Adrenal gland (tissue), 9 donors: ENCODE measurements at regions not wholly inside any gene's neighbourhood (a gene's known extent, or its start where the extent isn't known, plus 50 kb on each side); places are given as distances from the start of the nearest gene placed in this dataset.
A peak's percentile ranks its signal among the peaks of the same experiment; 100 is the strongest.

Source experiments
- DNase-seq, 7 donors: peaks; one replicate each; pipeline ENCODE4 v3.0.0-alpha.2; 2019 to 2020
- H3K27ac ChIP-seq, 5 donors: fragments of 200-600 bp; sonication (generic) in 4 of 5; 1 replicate in 3 of 5; 2 replicates in 2 of 5; pipeline versions ENCODE4 v1.5.1 to v1.8.0; 2016 to 2020; ENCODE audit warnings: mild to moderate bottlenecking in 1 of 5
- H3K27me3 ChIP-seq: fragments of 200-600 bp; 2 replicates; pipeline ENCODE4 v1.8.0; 2021
- H3K36me3 ChIP-seq, 2 donors: fragments of 200-600 bp; replicated peaks in 1 of 2; 1 replicate in 1 of 2; 2 replicates in 1 of 2; pipeline versions ENCODE4 v1.5.1 to v1.8.0; 2018 to 2022
- H3K4me1 ChIP-seq, 2 donors: fragments of 200-600 bp; replicated peaks in 1 of 2; 1 replicate in 1 of 2; 2 replicates in 1 of 2; pipeline versions ENCODE4 v1.5.1 to v1.8.0; 2018 to 2021
- H3K4me3 ChIP-seq, 4 donors: fragments of 200-600 bp; sonication (generic) in 3 of 4; one replicate each; pipeline ENCODE4 v1.5.1; 2016 to 2018
- H3K9me3 ChIP-seq, 3 donors: fragments of 200-600 bp; sonication (generic) in 1 of 3; replicated peaks in 1 of 3; 1 replicate in 2 of 3; 2 replicates in 1 of 3; pipeline versions ENCODE4 v1.5.1 to v1.8.0; 2016 to 2021
- POLR2A ChIP-seq, 2 donors: fragments of 450-650 bp; IDR thresholded peaks; one replicate each; pipeline ENCODE4 v1.6.1; 2017; ENCODE audit warnings: antibody characterized with exemption in 2 of 2, mild to moderate bottlenecking in 2 of 2, moderate library complexity in 1 of 2
- WGBS, 4 donors: extraction: QIAGEN DNeasy Blood & Tissue Kit in 2 of 4; methylation state at CpG; one replicate each; pipeline versions ENCODE4 v1.1.5 to v1.1.7; 2013 to 2017; 5-methylcytosine and 5-hydroxymethylcytosine counted together
- intact Hi-C, 2 donors: fragments of 100-400 bp; cut with DNase I; formaldehyde crosslinking; loops; one replicate each; pipeline versions ENCODE4 v1.14.1 to v1.15.0; 2022 to 2023
- TF ChIP-seq, protein P1 (sequence below), 6 experiments: fragments of 450-650 bp in 4 of 6; fragments of 200-600 bp in 2 of 6; sonication (generic) in 1 of 6; IDR thresholded peaks; 1 replicate in 5 of 6; 2 replicates in 1 of 6; pipeline versions ENCODE4 v1.5.1 to v1.8.0; 2016 to 2021; ENCODE audit warnings: antibody characterized with exemption in 6 of 6, mild to moderate bottlenecking in 2 of 6, moderate library complexity in 1 of 6
- donor health status: healthy with polysubstance abuse.
- donor health status: Bipolar disorder and iron deficiency.
- donor health status: DM: yes; HTN: yes; CAD: no.
- donor health status: DM: no; HTN: no; CAD: no.
- donor health status: DM: no; HTN: no; CAD: no.

DNA sequence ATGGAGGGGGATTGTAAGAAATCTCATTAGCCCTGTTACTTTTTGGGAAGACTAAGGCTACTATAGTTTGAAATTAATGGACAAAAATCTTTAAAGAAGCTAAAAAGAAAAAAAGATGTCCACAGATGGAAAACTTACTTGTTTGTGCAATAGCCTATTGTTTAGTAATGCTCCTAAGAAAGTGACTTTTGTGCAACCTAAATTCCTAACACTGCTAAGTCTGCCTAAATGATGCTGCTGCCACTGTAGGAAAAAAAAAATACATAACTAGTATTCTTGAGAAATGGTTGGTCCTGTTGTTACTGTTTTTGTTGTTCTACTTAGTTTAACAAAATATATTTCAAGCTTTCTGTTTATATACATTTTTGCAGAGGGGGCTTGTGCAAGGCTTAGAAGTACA is 108.2 kb upstream of the NR3C1 start:
- intact Hi-C loops, result no loop called here

DNA sequence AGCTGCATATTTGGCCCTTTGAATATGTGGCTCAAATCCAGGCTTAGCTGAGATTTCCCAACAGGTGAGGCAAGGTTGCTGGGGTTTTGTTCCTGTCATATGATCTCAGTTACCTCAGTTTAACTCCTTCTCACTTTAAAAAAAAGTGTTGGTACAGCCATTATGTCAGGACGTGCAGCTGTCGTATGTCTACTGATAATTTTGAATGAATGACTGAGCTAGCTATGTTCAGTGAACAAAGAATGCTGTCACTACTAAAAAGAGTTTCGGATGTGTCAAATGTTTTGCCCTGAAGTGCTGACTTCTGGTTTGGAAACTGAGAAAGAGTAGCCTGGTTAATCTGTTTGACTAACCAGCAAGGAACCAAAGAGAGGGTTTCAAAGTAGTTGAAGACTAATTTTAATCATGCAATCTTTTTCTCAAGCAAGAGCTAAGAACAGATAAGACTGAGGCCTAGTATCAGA is 106.3 kb upstream of the NR3C1 start:
- Histone ChIP-seq H3K27ac (no peak overlapping the region), H3K9me3 (no peaks in the 10 kb centered on the region), H3K36me3 (no peaks in the 10 kb centered on the region), H3K27me3 (no peaks in the 10 kb centered on the region), H3K4me3 (no peak overlapping the region), H3K4me1 (peaks cover 0 to 17% of the 10 kb centered on the region in 2 donors)
- DNase-seq, result no peak
- intact Hi-C loops, result no loop called here
- WGBS, 4 donors, result 87 to 92% (median 90%) methylated on average over 3 of the region's 3 CpGs
- TF ChIP-seq POLR2A (IDR thresholded peaks at IDR 0.05), result no peak
- TF ChIP-seq, protein P1, sequence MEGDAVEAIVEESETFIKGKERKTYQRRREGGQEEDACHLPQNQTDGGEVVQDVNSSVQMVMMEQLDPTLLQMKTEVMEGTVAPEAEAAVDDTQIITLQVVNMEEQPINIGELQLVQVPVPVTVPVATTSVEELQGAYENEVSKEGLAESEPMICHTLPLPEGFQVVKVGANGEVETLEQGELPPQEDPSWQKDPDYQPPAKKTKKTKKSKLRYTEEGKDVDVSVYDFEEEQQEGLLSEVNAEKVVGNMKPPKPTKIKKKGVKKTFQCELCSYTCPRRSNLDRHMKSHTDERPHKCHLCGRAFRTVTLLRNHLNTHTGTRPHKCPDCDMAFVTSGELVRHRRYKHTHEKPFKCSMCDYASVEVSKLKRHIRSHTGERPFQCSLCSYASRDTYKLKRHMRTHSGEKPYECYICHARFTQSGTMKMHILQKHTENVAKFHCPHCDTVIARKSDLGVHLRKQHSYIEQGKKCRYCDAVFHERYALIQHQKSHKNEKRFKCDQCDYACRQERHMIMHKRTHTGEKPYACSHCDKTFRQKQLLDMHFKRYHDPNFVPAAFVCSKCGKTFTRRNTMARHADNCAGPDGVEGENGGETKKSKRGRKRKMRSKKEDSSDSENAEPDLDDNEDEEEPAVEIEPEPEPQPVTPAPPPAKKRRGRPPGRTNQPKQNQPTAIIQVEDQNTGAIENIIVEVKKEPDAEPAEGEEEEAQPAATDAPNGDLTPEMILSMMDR (IDR thresholded peaks at IDR 0.05), result no peak

More for the DNA sequence above, 108.2 kb upstream of the NR3C1 start:
- Histone ChIP-seq H3K4me3 (no peak overlapping the region), H3K27ac (no peak overlapping the region), H3K4me1 (peaks cover 0 to 11% of the 10 kb centered on the region in 2 donors), H3K9me3 (no peaks in the 10 kb centered on the region), H3K27me3 (no peaks in the 10 kb centered on the region), H3K36me3 (no peaks in the 10 kb centered on the region)
- no peak for TF ChIP-seq POLR2A (IDR thresholded peaks at IDR 0.05)
- TF ChIP-seq, protein P1 (IDR thresholded peaks at IDR 0.05), result no peak
- DNase-seq, result no peak

DNA sequence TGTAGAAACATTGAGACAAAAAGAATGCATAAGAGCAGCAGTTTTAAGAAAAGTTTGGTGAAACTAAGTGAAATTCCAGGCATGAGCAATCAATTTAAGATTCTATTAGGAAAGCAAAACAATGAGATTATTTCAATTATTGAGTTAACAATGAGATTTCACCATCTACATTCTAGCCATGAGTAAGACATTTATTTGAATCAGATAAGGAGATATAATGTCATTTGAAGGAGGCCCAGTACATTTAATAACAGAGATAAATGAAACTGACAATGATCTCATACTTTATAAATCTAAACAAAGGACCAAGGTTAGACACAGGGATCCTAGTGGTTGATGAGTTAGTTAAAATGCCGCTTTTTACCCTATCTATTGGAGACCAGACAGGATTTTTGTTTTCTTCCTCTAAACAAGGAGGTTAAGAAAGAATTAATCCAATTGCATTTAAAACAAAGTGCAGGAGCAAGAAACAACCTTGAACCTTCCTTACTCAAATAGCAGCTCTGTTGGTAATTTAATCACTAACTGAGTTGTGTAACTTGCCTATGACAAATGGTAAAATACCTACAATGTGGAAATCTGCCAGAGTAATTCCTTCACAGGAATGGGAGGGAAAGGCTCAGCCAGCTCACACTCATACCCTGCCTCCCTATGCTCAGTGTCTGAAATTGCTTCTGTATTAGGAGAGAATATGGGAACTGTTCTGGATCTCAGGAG is 103.5 kb upstream of the NR3C1 start:
- whole genome bisulfite sequencing, 4 donors, result 17 to 40% (median 27%) methylated on average over 1 of the region's 1 CpG
- Histone ChIP-seq H3K4me1 (peaks cover 0 to 17% of the 10 kb centered on the region in 2 donors), H3K9me3 (no peaks in the 10 kb centered on the region), H3K36me3 (no peaks in the 10 kb centered on the region), H3K27me3 (no peaks in the 10 kb centered on the region), H3K27ac (peak overlapping the region in 4 of 5 donors; percentile 27 to 78 (median 62)), H3K4me3 (no peak overlapping the region)
- peak in 6 of 7 donors; percentile 39 to 66 (median 54) for DNase-seq
- TF ChIP-seq POLR2A (IDR thresholded peaks at IDR 0.05), result no peak
- TF ChIP-seq, protein P1 (IDR thresholded peaks at IDR 0.05), result peak in 3 of 6 experiments; percentile 10 to 25 (median 12)
- intact Hi-C loops, result no loop called here

DNA sequence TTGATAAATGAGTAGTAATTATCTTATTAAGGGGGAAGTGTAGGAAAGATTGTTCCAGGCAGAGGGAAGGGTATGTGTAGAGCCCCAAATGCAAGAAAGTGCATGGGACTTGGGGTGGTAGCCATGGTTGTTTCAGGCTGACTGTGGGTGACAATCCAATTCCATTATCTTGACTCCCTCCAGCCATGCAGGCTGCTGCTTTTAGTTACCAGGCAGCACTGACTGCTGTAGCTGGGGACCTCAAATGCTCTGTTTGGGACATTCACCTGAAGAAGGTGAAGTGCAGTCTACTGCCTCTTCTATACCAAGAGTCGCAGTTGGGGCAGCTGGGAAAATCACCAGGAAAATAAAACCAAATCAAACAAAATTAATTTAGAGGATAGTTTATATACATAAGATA is 102.4 kb upstream of the NR3C1 start:
- Histone ChIP-seq H3K4me1 (peaks cover 0 to 17% of the 10 kb centered on the region in 2 donors), H3K27me3 (no peaks in the 10 kb centered on the region), H3K4me3 (no peak overlapping the region), H3K9me3 (no peaks in the 10 kb centered on the region), H3K27ac (peak overlapping the region in 1 of 5 donors; percentile 78), H3K36me3 (no peaks in the 10 kb centered on the region)
- DNase-seq, result no peak
- TF ChIP-seq POLR2A (IDR thresholded peaks at IDR 0.05), result no peak
- TF ChIP-seq, protein P1 (IDR thresholded peaks at IDR 0.05), result no peak
- intact Hi-C loops, result no loop called here
- WGBS, 4 donors, result 95 to 100% (median 100%) methylated on average over 1 of the region's 1 CpG
